T-cell (primary cell): ENCODE measurements at regions not wholly inside any gene's neighbourhood (a gene's known extent, or its start where the extent isn't known, plus 50 kb on each side); places are given as distances from the start of the nearest gene placed in this dataset.

Experiments used
- ATAC-seq, 4 experiments: fragments of 200-7000 bp in 3 of 4; fragments of 150-1000 bp in 1 of 4; cut with Tn5 transposase; replicated peaks in 1 of 4; 1 replicate in 3 of 4; 2 replicates in 1 of 4; pipeline ENCODE4 v1.10.0; 2021; ENCODE audit warnings: moderate library complexity in 3 of 4, mild to moderate bottlenecking in 2 of 4, moderate number of reproducible peaks in 1 of 4
- CTCF ChIA-PET, 2 donors: fragments of 300-600 bp; sonication (Branson Sonifier 250); formaldehyde crosslinking; loops; one replicate each; lab custom pipeline; 2022; ENCODE audit warnings: antibody characterized with exemption in 2 of 2; lab: Charles Lee
- POLR2A ChIA-PET, 2 donors: fragments of 300-600 bp; sonication (Branson Sonifier 250); formaldehyde crosslinking; loops; one replicate each; lab custom pipeline; 2022; ENCODE audit warnings: antibody characterized with exemption in 2 of 2; lab: Charles Lee
- DNase-seq, 35 experiments: peaks; one replicate each; pipeline versions ENCODE4 v3.0.0 to v3.0.0-alpha.2; 2013 to 2023
- H3K27ac ChIP-seq: one replicate; pipeline ENCODE4 v1.5.1; 2013; ENCODE audit warnings: low read length
- H3K27me3 ChIP-seq, 2 experiments: replicated peaks in 1 of 2; 1 replicate in 1 of 2; 2 replicates in 1 of 2; pipeline versions ENCODE4 v1.6.1 to v1.7.0; 2013; ENCODE audit warnings: low read length in 1 of 2, mixed read lengths in 1 of 2; ENCODE audit not compliant: control insufficient read depth in 2 of 2, insufficient read depth in 2 of 2; ENCODE audit errors: extremely low read depth in 1 of 2
- H3K36me3 ChIP-seq, 2 donors: 1 replicate in 1 of 2; 2 replicates in 1 of 2; pipeline versions ENCODE4 v1.6.1 to v1.7.0; 2013; ENCODE audit warnings: low read length in 1 of 2; ENCODE audit not compliant: control insufficient read depth in 2 of 2, insufficient read depth in 1 of 2; ENCODE audit errors: extremely low read depth in 1 of 2
- H3K4me1 ChIP-seq, 2 experiments: 1 replicate in 1 of 2; 2 replicates in 1 of 2; pipeline versions ENCODE4 v1.6.1 to v1.7.0; 2013; ENCODE audit warnings: low read length in 2 of 2, mixed read lengths in 1 of 2; ENCODE audit not compliant: insufficient read depth in 2 of 2, control insufficient read depth in 1 of 2; ENCODE audit errors: extremely low read depth in 1 of 2
- H3K4me3 ChIP-seq, 2 donors: 1 replicate in 1 of 2; 2 replicates in 1 of 2; pipeline versions ENCODE4 v1.5.1 to v1.7.0; 2013; ENCODE audit warnings: mild to moderate bottlenecking in 2 of 2, low read length in 1 of 2, moderate library complexity in 1 of 2; ENCODE audit not compliant: control insufficient read depth in 1 of 2; ENCODE audit errors: extremely low read depth in 1 of 2
- H3K9me3 ChIP-seq: 2 replicates; pipeline ENCODE4 v1.7.0; 2013
- H3K27ac Mint-ChIP-seq, 2 donors: one replicate each; pipeline ENCODE4 v1.8.0; 2020 to 2021; ENCODE audit warnings: mild to moderate bottlenecking in 2 of 2, mixed read lengths in 2 of 2
- H3K27me3 Mint-ChIP-seq, 2 donors: one replicate each; pipeline ENCODE4 v1.8.0; 2021 to 2022; ENCODE audit warnings: mixed read lengths in 2 of 2
- H3K36me3 Mint-ChIP-seq: one replicate; pipeline ENCODE4 v1.8.0; 2021; ENCODE audit warnings: mixed read lengths
- H3K4me1 Mint-ChIP-seq, 3 donors: one replicate each; pipeline ENCODE4 v1.8.0; 2020 to 2022; ENCODE audit warnings: mixed read lengths in 3 of 3, mild to moderate bottlenecking in 1 of 3
- H3K4me3 Mint-ChIP-seq, 3 donors: one replicate each; pipeline ENCODE4 v1.8.0; 2020 to 2022; ENCODE audit warnings: mild to moderate bottlenecking in 3 of 3, mixed read lengths in 3 of 3, moderate library complexity in 3 of 3
- H3K9me3 Mint-ChIP-seq, 3 donors: one replicate each; pipeline ENCODE4 v1.8.0; 2020 to 2022; ENCODE audit warnings: mixed read lengths in 3 of 3
- WGBS: methylation state at CpG from one replicate; pipeline ENCODE4 v1.1.5; 2013; ENCODE audit warnings: missing lambda C conversion rate; ENCODE audit not compliant: insufficient coverage; 5-methylcytosine and 5-hydroxymethylcytosine counted together

- 100% methylated on average over 1 of the region's 9 CpGs for WGBS
- H3K27ac ChIP-seq: no peak overlapping the region
Measured at GRCh38 chr9:130780865-130781504, 54.1 kb upstream of the ABL1 start.

GRCh38 chr9:130781569-130781968 is 53.5 kb upstream of the ABL1 start:
- ATAC-seq (no peak), DNase-seq (no peak)
- no peaks in the 10 kb centered on the region for H3K4me1 ChIP-seq
- no CpG with 5 or more reads among the region's 1 CpG for WGBS
- Mint-ChIP-seq H3K4me1 (peaks cover 8 to 31% (median 10%) of the 10 kb centered on the region in 3 donors), H3K9me3 (no peaks in the 10 kb centered on the region), H3K27me3 (no peaks in the 10 kb centered on the region), H3K36me3 (peaks cover 2% of the 10 kb centered on the region), H3K27ac (no peak overlapping the region), H3K4me3 (no peak overlapping the region)
- no peak overlapping the region for H3K4me3 ChIP-seq
- H3K27ac ChIP-seq: no peak overlapping the region
- H3K27me3 ChIP-seq: no peaks in the 10 kb centered on the region
- ChIA-PET CTCF (no interaction called here), POLR2A (no interaction called here)
- no peaks in the 10 kb centered on the region for H3K9me3 ChIP-seq
- H3K36me3 ChIP-seq: no peaks in the 10 kb centered on the region

More at GRCh38 chr9:130780865-130781504, 54.1 kb upstream of the ABL1 start:
- CTCF ChIA-PET: no interaction called here
- ATAC-seq (no peak), DNase-seq (no peak)
- Mint-ChIP-seq H3K4me1 (peaks cover 8 to 29% (median 9%) of the 10 kb centered on the region in 3 donors), H3K4me3 (no peak overlapping the region), H3K27me3 (no peaks in the 10 kb centered on the region), H3K36me3 (no peaks in the 10 kb centered on the region), H3K9me3 (no peaks in the 10 kb centered on the region), H3K27ac (no peak overlapping the region)
- H3K4me1 ChIP-seq: no peaks in the 10 kb centered on the region
- no peaks in the 10 kb centered on the region for H3K36me3 ChIP-seq
- no peaks in the 10 kb centered on the region for H3K9me3 ChIP-seq
- POLR2A ChIA-PET: no interaction called here
- no peaks in the 10 kb centered on the region for H3K27me3 ChIP-seq
- no peak overlapping the region for H3K4me3 ChIP-seq

DNA sequence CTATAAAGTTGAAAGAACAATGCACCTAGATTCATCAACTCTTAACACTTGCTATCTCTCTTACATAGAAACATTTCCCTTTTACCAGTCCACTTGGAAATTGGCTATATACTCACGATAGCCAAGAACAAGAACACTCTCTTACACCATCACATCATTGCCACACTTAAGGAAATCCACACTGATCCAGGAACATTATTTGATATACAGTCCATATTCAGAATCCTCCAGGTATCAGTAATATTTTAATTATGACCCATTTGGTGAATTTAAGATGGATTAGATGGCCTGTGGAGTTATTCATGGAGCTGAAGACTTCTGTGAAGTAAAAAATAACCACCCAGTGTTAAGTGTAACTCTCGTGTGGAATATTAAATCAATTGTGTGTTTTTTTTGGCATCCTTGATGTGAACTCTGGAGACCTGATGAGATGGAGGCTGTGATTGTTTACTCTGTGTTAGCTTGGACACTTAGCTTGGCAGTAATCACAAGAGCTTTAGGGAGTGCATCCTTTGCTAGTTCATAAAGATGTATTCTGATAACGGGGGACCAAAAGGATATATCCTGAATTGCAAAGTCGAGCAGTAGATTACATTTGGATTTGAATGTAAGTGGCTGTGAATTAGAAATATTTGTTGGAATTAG is 52.0 kb upstream of the ABL1 start:
- Mint-ChIP-seq H3K4me1 (peaks cover 6 to 33% (median 8%) of the 10 kb centered on the region in 3 donors), H3K4me3 (no peak overlapping the region), H3K27ac (no peak overlapping the region), H3K36me3 (peaks cover 7% of the 10 kb centered on the region), H3K9me3 (no peaks in the 10 kb centered on the region), H3K27me3 (no peaks in the 10 kb centered on the region)
- Histone ChIP-seq H3K27me3 (no peaks in the 10 kb centered on the region), H3K4me1 (no peaks in the 10 kb centered on the region), H3K27ac (no peak overlapping the region), H3K36me3 (no peaks in the 10 kb centered on the region), H3K4me3 (no peak overlapping the region), H3K9me3 (no peaks in the 10 kb centered on the region)
- no peak for ATAC-seq
- CTCF ChIA-PET: no interaction called here
- WGBS: 97% methylated on average over 4 of the region's 4 CpGs
- POLR2A ChIA-PET: no interaction called here
- DNase-seq: no peak

DNA sequence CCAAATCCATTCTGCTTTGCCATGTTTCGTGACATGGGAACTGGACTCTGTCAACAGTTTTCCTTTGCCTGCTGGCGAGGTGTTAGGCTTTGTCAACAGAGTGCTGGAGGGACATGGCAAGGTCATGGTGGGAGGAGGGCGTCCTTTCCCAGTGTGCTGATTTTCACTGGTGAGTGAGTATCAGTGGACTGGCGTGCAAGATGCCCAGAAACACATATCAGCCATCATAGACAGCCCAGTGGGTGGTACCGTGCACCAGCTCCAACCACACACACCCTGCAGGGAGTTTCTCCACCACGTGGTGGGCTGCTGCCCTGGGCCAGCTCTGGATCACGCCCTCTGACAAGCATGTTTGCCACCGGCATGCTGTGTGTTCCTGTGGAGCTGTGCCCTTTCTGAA is 50.0 kb upstream of the ABL1 start:
- no peak overlapping the region for H3K4me3 ChIP-seq
- Mint-ChIP-seq H3K9me3 (peaks cover 0 to 14% (median 12%) of the 10 kb centered on the region in 3 donors), H3K4me3 (no peak overlapping the region), H3K4me1 (peaks cover 4 to 23% (median 8%) of the 10 kb centered on the region in 3 donors), H3K27me3 (no peaks in the 10 kb centered on the region), H3K36me3 (peaks cover 23% of the 10 kb centered on the region), H3K27ac (no peak overlapping the region)
- no peaks in the 10 kb centered on the region for H3K27me3 ChIP-seq
- POLR2A ChIA-PET: no interaction called here
- H3K27ac ChIP-seq: no peak overlapping the region
- CTCF ChIA-PET: no interaction called here
- peaks cover 4% of the 10 kb centered on the region for H3K9me3 ChIP-seq
- H3K36me3 ChIP-seq: no peaks in the 10 kb centered on the region
- WGBS: 86% methylated on average over 4 of the region's 8 CpGs
- ATAC-seq (no peak), DNase-seq (no peak)
- no peaks in the 10 kb centered on the region for H3K4me1 ChIP-seq
